ENCODE measurements at regions not wholly inside any gene's neighbourhood (a gene's known extent, or its start where the extent isn't known, plus 50 kb on each side); places are given as distances from the start of the nearest gene placed in this dataset.

DNA sequence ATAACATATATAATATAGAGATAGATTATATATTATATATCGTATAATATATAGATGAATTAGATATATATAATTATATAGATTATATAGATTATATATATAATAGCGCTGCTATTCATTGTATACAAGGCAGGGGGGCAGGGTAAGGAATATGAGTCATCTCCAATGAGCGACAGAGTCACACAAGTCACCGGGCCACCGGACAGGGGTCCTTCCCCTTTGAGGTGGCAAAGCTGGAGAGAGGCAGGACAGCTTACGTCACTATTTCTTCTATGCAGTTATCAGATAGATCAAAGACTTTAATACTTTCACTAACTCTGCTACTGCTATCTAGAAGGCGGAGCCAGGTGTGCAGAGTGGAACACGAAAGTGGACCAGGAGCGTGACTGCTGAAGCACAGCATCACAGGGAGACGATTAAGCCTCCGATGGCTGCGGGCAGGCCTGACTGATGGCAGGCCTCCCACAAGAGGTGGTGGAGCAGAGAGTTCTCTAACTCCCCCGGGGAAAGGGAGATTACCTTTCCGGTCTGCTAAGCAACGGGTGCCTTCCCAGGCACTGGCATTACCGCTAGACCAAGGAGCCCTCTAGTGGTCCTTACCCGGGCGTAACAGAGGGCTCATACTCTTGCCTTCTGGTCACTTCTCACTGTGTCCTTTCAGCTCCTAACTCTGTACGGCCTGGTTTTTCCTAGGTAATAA lies 2154.7 kb downstream of the MRPL39 start:
- intact Hi-C loops (cut with DNase I; ENCODE audit: low total_unique reads) = no loop called here
- H3K4me1 ChIP-seq = no peaks in the 10 kb centered on the region
- no peak for DNase-seq
- TF ChIP-seq POLR2AphosphoS5 (IDR thresholded peaks at IDR 0.05) (no peak), EP300 (IDR thresholded peaks at IDR 0.05; ENCODE audit: low read depth) (no peak), POLR2A (IDR thresholded peaks at IDR 0.05) (no peak)
- TF ChIP-seq, protein P1, sequence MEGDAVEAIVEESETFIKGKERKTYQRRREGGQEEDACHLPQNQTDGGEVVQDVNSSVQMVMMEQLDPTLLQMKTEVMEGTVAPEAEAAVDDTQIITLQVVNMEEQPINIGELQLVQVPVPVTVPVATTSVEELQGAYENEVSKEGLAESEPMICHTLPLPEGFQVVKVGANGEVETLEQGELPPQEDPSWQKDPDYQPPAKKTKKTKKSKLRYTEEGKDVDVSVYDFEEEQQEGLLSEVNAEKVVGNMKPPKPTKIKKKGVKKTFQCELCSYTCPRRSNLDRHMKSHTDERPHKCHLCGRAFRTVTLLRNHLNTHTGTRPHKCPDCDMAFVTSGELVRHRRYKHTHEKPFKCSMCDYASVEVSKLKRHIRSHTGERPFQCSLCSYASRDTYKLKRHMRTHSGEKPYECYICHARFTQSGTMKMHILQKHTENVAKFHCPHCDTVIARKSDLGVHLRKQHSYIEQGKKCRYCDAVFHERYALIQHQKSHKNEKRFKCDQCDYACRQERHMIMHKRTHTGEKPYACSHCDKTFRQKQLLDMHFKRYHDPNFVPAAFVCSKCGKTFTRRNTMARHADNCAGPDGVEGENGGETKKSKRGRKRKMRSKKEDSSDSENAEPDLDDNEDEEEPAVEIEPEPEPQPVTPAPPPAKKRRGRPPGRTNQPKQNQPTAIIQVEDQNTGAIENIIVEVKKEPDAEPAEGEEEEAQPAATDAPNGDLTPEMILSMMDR (IDR thresholded peaks at IDR 0.05) = no peak
- H3K4me3 ChIP-seq = no peak overlapping the region
- no peak overlapping the region for H3K27ac ChIP-seq
- H3K9me3 ChIP-seq = peaks cover 0 to 8% of the 10 kb centered on the region in 2 donors
- no peaks in the 10 kb centered on the region for H3K27me3 ChIP-seq
- WGBS, 2 donors (ENCODE audit: low coverage in 1 of 2) = 67 to 86% methylated on average over 8 to 19 of the region's 19 CpGs
- in situ Hi-C loops (cut with MboI; ENCODE audit: low pct_ligation_motif_present in 1 of 4, low pct_unique_long_range_greater_than_20kb in 1 of 4, low sequenced_read_pairs in 3 of 4) = no loop called here
- no peaks in the 10 kb centered on the region for H3K36me3 ChIP-seq

GRCh38 chr21:23445307-23445706 lies 2162.0 kb downstream of the MRPL39 start:
- no peak for DNase-seq
- 57 to 77% methylated on average over 1 of the region's 1 CpG for WGBS, 2 donors (ENCODE audit: low coverage in 1 of 2)
- Histone ChIP-seq H3K9me3 (peaks cover 0 to 9% of the 10 kb centered on the region in 2 donors), H3K4me1 (no peaks in the 10 kb centered on the region), H3K27ac (no peak overlapping the region), H3K27me3 (no peaks in the 10 kb centered on the region), H3K4me3 (no peak overlapping the region), H3K36me3 (no peaks in the 10 kb centered on the region)
- in situ Hi-C loops (cut with MboI; ENCODE audit: low pct_ligation_motif_present in 1 of 4, low pct_unique_long_range_greater_than_20kb in 1 of 4, low sequenced_read_pairs in 3 of 4) (no loop called here), intact Hi-C loops (cut with DNase I; ENCODE audit: low total_unique reads) (no loop called here)
- TF ChIP-seq EP300 (IDR thresholded peaks at IDR 0.05; ENCODE audit: low read depth) (no peak), POLR2AphosphoS5 (IDR thresholded peaks at IDR 0.05) (no peak), POLR2A (IDR thresholded peaks at IDR 0.05) (no peak)
- TF ChIP-seq, protein P1 (IDR thresholded peaks at IDR 0.05) = no peak

DNA sequence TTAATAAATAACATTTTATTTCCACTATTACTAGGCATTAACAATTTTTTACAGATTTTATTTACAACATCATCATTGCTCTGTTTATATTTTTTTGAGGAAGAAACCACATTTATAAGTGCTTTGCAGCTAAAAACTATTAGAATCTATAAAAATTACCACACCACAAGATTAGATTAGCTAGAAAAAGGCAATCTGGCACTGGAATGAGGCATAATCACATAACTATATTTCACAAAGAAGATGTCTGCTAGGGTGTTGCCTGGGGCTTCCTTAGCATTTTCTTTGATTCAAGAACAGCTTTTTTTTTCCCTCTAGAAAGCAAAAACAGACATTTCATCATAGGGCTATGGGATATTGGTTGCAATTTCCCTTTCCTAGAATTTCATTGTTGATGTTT lies 2169.2 kb downstream of the MRPL39 start:
- intact Hi-C loops (cut with DNase I; ENCODE audit: low total_unique reads) (no loop called here), in situ Hi-C loops (cut with MboI; ENCODE audit: low pct_ligation_motif_present in 1 of 4, low pct_unique_long_range_greater_than_20kb in 1 of 4, low sequenced_read_pairs in 3 of 4) (no loop called here)
- no peak for DNase-seq
- no peaks in the 10 kb centered on the region for H3K27me3 ChIP-seq
- TF ChIP-seq EP300 (IDR thresholded peaks at IDR 0.05; ENCODE audit: low read depth) (no peak), POLR2AphosphoS5 (IDR thresholded peaks at IDR 0.05) (no peak), POLR2A (IDR thresholded peaks at IDR 0.05) (no peak)
- TF ChIP-seq, protein P1 (IDR thresholded peaks at IDR 0.05) = no peak
- peaks cover 0 to 3% of the 10 kb centered on the region in 2 donors for H3K9me3 ChIP-seq
- no peaks in the 10 kb centered on the region for H3K36me3 ChIP-seq
- H3K4me1 ChIP-seq = no peaks in the 10 kb centered on the region
- H3K4me3 ChIP-seq = no peak overlapping the region
- H3K27ac ChIP-seq = no peak overlapping the region

DNA sequence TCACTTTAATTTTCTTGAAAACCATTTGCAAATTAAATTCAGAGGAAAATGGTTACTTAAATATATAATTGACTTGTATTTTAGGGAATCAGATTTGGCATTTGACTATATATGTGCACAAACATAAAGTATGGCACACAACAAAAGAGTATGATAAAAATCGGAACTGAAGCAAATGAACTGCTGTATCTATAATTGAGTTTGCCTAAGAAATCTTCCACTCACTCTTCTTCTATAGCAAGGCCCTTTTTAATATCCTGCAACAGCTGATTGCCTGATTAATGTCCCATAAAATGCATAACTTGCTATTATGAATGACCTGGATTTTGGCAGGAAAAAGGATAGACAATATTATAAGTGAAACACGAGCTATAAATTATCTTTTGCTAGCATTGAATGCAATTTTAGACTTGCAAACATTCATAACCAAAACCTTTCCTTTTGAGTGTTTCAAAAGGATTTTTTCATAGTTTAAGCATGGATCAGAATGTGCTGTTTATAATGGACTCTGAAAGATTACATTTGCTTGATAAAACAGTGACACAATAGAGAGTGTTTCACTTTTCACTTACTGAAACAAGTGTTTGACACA lies 2204.3 kb downstream of the MRPL39 start:
- in situ Hi-C loops (cut with MboI; ENCODE audit: low pct_ligation_motif_present in 1 of 4, low pct_unique_long_range_greater_than_20kb in 1 of 4, low sequenced_read_pairs in 3 of 4) = no loop called here
- Histone ChIP-seq H3K27me3 (no peaks in the 10 kb centered on the region), H3K36me3 (no peaks in the 10 kb centered on the region), H3K27ac (no peak overlapping the region), H3K9me3 (peaks cover 0 to 8% of the 10 kb centered on the region in 2 donors), H3K4me3 (no peak overlapping the region), H3K4me1 (no peaks in the 10 kb centered on the region)
- no peak for TF ChIP-seq POLR2AphosphoS5 (IDR thresholded peaks at IDR 0.05)
- TF ChIP-seq, protein P1 (IDR thresholded peaks at IDR 0.05) = no peak
- TF ChIP-seq EP300 (IDR thresholded peaks at IDR 0.05; ENCODE audit: low read depth) = no peak
- TF ChIP-seq POLR2A (IDR thresholded peaks at IDR 0.05) = no peak
- WGBS, 2 donors (ENCODE audit: low coverage in 1 of 2) = 68% methylated on average over 2 of the region's 2 CpGs
- DNase-seq = no peak
- intact Hi-C loops (cut with DNase I; ENCODE audit: low total_unique reads) = no loop called here

Measured in transverse colon (tissue), 4 donors.